ENCODE measurements at regions not wholly inside any gene's neighbourhood (a gene's known extent, or its start where the extent isn't known, plus 50 kb on each side); places are given as distances from the start of the nearest gene placed in this dataset.

- TF ChIP-seq, protein P1, sequence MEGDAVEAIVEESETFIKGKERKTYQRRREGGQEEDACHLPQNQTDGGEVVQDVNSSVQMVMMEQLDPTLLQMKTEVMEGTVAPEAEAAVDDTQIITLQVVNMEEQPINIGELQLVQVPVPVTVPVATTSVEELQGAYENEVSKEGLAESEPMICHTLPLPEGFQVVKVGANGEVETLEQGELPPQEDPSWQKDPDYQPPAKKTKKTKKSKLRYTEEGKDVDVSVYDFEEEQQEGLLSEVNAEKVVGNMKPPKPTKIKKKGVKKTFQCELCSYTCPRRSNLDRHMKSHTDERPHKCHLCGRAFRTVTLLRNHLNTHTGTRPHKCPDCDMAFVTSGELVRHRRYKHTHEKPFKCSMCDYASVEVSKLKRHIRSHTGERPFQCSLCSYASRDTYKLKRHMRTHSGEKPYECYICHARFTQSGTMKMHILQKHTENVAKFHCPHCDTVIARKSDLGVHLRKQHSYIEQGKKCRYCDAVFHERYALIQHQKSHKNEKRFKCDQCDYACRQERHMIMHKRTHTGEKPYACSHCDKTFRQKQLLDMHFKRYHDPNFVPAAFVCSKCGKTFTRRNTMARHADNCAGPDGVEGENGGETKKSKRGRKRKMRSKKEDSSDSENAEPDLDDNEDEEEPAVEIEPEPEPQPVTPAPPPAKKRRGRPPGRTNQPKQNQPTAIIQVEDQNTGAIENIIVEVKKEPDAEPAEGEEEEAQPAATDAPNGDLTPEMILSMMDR (IDR thresholded peaks at IDR 0.05; ENCODE audit: borderline replicate concordance, extremely low read depth, low read length, poor library complexity, severe bottlenecking) = no peak
- no peak for TF ChIP-seq EZH2 (IDR thresholded peaks at IDR 0.05; ENCODE audit: borderline replicate concordance, low read depth, low read length, severe bottlenecking)
These were observed 172.9 kb upstream of the MGMT start for GRCh38 chr10:129293991-129294700.
